ENCODE measurements at regions not wholly inside any gene's neighbourhood (a gene's known extent, or its start where the extent isn't known, plus 50 kb on each side); places are given as distances from the start of the nearest gene placed in this dataset.

GRCh38 chr3:112765531-112765930, 81.1 kb downstream of the CD200R1L start:
- TF ChIP-seq CTCF (IDR thresholded peaks at IDR 0.05) (no peak), POLR2A (IDR thresholded peaks at IDR 0.05) (no peak)

Data from right lobe of liver (tissue), 4 donors.